D721Med (cell line): ENCODE measurements at regions not wholly inside any gene's neighbourhood (a gene's known extent, or its start where the extent isn't known, plus 50 kb on each side); places are given as distances from the start of the nearest gene placed in this dataset.

Experiments used
- DNase-seq: peaks from one replicate; pipeline ENCODE4 v3.0.0; 2011; ENCODE audit warnings: low spot score; ENCODE audit not compliant: insufficient read length
- FAIRE-seq: peaks from 2 replicates; lab custom pipeline; 2011; peaks lifted over from hg19 to GRCh38; lab: Jason Lieb, UNC
- CTCF ChIP-seq: IDR thresholded peaks from 2 replicates; pipeline ENCODE4 v1.5.1; 2012; ENCODE audit warnings: mild to moderate bottlenecking, control low read depth; ENCODE audit not compliant: insufficient read depth; ENCODE audit errors: missing control alignments

- no peak for TF ChIP-seq CTCF
- DNase-seq, result no peak
- no peak for FAIRE-seq
These were observed 239.8 kb downstream of the KTN1 start for GRCh38 chr14:55819610-55820304.

- DNase-seq (no peak), FAIRE-seq (no peak)
- no peak for TF ChIP-seq CTCF
These were observed 242.9 kb downstream of the KTN1 start for GRCh38 chr14:55822906-55823305.

GRCh38 chr14:55832122-55832911 lies 252.3 kb downstream of the KTN1 start:
- no peak for TF ChIP-seq CTCF
- FAIRE-seq, result no peak
- no peak for DNase-seq

- FAIRE-seq (no peak), DNase-seq (no peak)
- TF ChIP-seq CTCF, result no peak
These were observed 253.0 kb downstream of the KTN1 start for GRCh38 chr14:55832974-55833373.

GRCh38 chr14:55834390-55834789 lies 254.4 kb downstream of the KTN1 start:
- FAIRE-seq, result no peak
- no peak for DNase-seq
- TF ChIP-seq CTCF, result no peak

- DNase-seq (no peak), FAIRE-seq (no peak)
- no peak for TF ChIP-seq CTCF
These were observed 256.0 kb downstream of the KTN1 start for GRCh38 chr14:55835985-55836384.

GRCh38 chr14:55837467-55837866 lies 257.5 kb downstream of the KTN1 start:
- FAIRE-seq, result no peak
- DNase-seq, result no peak
- TF ChIP-seq CTCF, result no peak
